GM21528 (cell line): ENCODE measurements at regions not wholly inside any gene's neighbourhood (a gene's known extent, or its start where the extent isn't known, plus 50 kb on each side); places are given as distances from the start of the nearest gene placed in this dataset.
"Not testable (repeated sequence)": the region's sequence is repeated elsewhere in the genome, so short reads cannot be mapped to it uniquely, and the experiment has no call there.

Source experiments
- ATAC-seq: cut with Tn5 transposase; IDR thresholded peaks from one replicate; pipeline ENCODE4 v1.9.1; 2021; ENCODE audit warnings: mild to moderate bottlenecking, moderate library complexity; ENCODE audit not compliant: unreplicated experiment, low FRiP score

DNA sequence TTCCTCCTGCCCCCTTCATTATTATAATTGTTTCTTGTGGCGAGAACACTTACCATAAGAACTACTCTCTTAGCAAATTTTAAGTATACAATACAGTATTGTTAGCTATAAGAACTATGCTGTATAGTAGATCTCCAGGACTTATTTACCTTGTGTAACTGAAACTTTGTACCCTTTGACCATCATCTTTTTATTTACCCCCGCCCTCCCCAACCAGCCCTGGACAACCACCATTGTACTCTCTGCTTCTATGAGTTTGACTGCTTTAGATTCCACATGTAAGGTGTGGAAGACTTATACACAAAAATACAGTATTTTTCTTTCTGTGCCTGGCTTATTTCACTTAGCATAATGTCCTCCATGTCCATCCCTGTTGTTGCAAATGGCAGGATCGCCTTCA lies 161.1 kb downstream of the PHF8 start:
- ATAC-seq = no peak

DNA sequence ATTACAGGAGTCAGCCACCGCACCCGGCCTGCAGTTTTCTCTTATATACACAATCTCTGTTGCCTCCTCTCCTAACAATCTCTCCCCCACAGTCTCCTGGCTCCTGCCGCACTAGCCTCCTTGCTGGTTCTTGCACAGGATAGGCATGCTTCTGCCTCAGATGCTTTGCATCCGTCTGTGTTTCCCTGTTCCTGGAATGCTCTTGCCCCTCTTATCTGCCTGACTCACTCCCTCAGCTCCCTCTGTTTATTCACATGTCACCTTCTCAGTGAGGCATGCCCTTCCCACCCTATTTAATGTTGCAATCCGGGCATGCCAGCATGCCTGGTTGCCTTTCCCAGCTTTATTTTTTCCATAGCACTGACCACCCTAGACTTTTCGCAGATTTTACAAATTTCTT lies 161.9 kb downstream of the PHF8 start:
- no peak for ATAC-seq

DNA sequence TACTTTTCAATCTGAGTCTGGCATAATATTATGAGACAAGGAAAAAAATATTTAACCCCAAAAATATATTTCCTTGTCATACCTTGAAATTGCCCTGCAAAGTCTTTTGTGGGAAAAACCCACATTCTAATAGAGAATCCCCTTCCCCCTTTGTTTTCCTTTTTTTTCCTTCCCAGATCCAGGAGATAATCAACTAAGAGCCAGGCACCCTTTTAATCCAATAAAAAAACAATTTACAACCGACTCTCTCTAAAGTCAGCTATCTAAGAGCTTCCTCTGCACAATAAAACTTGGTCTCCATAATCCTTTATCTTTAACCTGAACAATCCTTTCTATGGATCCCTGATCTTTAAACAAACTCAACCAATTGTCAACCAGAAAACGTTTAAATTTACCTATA lies 163.5 kb downstream of the PHF8 start:
- ATAC-seq = not testable (repeated sequence)

DNA sequence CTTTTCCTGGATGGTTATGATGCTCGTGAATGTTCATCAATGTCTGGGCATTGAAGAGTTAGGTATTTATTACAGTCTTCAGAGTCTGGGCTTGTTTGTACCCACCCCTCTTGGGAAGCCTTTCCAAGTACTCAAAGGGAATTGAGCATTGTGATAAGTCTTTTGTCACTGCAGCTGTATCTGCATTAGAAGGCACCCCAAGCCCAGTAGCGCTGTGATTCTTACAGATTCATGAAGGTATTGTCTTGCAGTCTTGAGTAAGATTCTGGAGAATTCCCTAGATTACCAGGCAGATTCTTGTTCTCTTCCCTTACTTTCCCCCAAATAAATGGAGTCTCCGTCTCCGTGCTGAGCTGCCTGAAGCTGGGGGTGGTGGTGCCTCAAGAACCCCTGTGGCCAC lies 173.4 kb upstream of the HUWE1 start:
- ATAC-seq = no peak

DNA sequence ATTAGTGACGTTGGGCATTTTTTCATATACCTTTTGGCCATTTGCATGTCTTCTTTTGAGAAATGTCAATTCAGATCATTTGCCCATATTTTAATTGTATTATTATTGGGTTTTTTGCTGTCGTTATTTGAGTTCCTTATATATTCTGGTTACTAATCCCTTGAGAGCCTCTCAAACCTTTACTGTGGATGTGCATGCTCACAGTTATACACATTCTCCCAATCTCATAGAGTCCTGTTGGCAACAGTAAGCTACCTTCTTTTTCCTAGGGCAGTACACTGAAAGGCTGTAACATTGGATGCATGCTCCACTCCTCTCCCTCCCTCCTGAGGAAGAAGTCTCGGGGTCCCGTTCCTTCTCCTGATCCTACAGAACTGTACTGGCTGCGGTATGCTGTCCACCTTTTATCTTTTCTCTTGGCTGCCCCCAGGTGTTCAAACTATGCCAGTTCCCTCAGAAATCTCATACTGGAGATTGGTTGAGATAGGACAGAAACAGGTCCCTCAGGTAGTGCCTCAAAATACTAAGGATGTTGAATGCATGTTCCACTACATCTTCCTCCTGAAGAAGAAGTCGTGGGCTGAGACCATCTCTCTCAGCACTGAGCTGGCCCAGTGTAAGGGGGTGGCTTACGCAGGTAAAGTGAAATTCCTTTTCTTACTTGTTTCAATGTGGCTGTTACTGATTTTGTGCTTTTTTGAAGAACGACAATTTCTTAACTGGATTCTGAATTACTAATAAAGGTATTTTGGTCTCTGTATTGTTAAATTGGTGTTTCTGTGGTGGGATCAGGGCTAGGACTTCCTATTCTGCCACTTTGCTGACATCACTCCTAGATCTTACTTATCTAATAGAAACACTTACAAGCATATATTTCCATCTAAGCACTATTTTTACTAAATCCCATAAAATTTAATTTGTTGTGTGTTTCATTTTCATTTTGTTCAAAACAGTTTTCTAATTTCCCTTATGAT lies 145.4 kb upstream of the HUWE1 start:
- ATAC-seq = peak; percentile 68

DNA sequence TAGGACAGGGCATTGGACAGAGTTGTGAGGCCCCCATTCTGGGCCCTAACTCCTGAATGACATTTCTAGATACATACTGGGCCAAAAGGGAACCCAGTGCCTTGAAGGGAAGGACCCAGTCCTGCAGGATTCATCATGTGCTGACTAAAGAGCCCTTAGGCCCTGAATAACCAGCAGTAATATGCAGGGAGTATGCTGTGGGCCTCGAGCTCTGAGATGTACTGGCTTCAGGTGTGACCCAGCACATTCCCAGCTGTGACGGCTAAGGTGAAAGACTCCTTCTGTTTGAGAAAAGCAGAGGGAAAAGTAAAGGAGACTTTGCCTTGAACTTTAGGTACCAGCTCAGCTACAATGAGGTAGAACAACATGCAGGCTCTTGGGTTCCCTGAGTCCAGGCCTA lies 138.2 kb upstream of the HUWE1 start:
- no peak for ATAC-seq

DNA sequence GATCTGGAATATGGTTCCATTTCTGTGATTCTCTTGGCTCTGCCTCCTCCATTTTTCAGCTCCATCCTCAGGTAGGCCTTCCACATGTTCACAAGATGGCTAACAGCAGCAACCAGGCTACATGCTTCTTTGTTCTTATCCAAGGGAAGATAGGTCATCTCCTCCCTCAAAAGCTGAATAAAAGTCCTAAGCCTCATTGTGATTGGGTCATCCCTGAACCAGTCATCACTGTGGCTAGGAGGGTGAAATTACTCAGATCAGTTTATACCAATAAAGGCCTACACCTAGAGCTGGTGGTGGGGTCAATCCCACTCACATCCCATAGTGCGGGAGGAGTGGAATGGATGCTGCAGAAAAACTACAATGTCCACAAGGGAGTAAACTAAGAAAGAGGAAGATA lies 131.6 kb upstream of the HUWE1 start:
- not testable (repeated sequence) for ATAC-seq

DNA sequence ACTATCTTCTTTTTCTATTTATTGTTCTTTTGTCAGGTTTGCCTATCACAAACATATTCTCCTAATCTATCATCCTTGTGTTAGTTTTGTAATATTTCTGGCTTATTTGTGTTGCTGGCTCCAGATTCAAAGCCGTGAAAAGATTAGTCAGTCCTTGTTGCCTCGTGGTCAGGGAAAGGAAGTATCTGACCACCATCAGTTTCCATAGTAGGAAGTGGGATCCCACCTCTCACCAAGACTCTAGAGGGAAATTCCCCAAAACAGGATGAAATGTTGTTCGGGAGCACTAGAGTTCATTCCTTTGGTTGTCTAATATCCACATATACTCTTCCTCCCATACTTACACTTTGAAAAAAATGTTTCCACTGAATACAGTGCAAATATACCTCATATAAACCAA lies 131.0 kb upstream of the HUWE1 start:
- no peak for ATAC-seq

DNA sequence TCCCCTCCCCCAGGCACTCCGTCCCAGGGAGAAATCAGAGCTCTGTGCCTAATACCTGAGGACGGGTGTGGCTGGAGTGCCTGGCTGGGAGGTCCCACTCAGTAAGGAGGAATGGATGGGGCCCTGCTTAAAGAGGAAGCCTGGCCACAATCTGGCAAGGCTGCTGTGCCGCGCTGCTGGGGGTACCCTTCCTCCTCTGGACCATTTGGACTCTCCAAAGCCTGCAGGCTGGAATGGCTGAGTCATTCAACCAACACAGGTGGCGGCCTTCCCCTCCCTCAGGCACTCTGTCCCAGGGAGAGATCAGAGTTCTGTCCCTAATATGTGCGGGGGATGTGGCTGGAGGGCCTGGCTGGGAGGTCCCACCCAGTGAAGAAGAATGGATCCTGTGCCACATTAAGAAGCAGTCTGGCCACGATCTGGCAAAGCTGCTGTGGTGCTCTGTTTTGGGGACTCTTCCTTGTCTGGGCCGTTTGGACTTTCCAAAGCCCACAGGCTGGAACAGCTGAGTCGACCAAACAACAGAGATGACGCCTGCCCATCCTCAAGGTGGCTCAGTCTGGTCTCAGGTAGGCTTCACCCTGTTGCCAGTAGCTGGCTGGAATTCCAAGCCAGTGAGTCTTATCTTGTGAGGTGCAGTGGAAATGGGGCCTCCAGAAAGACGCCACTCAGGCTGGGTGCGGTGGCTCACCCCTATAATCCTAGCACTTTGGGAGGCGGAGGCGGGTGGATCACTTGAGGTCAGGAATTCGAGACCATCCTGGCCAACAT lies 127.3 kb upstream of the HUWE1 start:
- ATAC-seq = no peak

DNA sequence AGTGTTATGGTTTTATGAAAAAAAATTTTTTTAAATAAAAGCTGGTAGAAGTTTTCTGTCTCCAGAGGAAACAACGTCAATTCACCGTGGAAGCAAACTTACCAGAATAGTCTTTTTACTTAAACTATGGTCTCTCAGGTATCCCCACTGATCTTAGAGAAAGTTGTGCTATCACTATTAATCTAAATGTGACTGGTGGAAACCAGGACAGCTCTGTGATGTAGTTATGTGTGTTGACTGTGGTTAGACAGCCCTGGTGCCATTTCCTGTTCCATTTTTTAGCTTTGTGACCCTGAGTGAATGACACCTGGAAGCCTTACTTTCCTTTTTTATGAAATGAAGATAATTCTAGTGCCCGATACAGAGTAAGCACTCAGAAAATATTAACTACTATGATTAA lies 111.8 kb upstream of the HUWE1 start:
- no peak for ATAC-seq

DNA sequence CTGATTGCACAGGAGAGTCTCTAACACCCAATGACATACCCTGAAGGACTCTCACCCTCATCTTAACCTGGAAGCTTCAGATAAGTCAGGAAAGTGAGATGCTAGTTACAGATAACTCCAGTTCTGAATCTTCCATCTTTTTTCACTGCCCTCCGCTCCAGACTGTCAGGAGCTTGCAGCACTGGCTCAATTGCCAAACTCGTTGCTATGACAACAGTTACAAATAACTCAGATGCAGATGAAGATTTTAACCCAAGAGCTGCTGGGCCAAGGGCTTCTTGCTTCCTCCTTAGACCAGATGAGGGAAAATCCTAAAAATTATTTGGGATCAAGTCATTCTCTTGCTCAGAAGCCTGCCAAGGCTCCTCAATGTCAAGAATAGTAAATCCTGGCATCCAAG lies 109.1 kb upstream of the HUWE1 start:
- no peak for ATAC-seq

DNA sequence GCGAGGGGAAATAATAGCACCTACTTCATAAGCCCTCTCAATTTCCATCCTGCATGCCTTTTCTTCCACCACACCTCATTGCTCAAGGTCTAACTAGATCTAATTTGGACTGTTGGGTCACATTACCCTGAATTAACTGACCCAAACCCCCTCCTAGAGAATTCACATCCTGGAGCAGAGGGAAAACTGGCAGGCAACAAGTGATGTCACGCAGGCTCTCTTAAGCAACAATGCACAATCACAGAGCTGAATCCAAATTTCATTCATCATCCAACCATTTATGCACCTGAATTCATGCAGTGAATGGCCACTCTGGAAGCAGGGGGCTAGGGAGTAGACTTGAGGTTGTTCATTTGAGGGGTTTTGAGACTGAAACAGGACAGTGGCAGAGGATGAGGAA lies 107.7 kb upstream of the HUWE1 start:
- ATAC-seq = no peak

DNA sequence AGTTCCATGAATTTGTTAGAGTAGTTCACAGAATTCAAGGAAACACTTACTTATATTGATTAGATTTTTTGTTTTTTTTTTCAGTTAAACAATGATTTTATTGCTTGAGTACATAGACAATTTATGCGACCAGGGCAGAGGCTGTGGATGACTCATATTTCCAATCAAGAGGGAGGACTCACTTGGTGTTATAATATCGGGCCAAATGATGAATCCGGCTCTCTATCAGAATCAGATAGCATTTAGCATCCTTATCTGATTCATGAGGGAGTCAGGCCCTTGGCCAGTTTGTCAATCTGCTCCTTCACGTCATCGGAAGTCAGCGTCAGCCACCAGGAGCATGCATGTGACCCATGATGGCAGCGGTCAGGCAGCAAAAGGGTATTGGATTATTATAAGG lies 82.3 kb upstream of the HUWE1 start:
- ATAC-seq = no peak

DNA sequence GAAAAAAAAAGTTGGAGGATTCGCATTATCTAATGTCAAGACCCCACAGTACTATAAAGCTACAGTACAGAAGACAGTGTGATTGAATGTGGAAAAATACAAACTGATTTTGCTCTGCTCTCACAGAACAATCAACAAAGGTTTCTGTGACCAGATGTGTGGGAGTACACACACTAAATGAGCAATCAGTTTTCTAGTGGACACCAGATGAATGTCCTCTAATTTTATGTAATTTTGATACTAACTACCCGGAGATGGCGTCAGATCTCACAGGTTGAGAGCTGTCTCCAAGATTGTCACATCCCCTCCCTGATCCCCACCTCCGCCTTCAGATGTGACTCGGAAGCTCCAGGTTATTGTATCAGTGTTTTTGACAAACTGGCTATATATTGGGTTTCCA lies 81.9 kb upstream of the HUWE1 start:
- no peak for ATAC-seq

DNA sequence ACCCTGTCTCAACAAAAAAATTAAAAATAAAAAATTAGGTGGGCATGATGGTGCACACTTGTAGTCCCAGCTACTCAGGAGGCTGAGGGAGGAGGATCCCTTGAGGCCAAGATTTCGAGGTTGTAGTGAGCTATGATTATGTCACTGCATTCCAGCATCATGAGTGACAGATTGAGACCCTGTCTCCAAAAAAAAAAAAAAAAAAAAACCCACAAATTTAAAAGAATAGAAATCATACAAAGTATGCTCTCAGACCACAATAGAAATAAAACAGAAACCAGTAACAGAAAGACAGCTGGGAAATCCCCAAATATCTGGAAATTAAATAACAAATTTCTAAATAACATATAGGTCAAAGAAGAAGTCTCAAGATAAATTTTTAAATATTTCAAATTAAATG lies 81.0 kb upstream of the HUWE1 start:
- ATAC-seq = no peak

DNA sequence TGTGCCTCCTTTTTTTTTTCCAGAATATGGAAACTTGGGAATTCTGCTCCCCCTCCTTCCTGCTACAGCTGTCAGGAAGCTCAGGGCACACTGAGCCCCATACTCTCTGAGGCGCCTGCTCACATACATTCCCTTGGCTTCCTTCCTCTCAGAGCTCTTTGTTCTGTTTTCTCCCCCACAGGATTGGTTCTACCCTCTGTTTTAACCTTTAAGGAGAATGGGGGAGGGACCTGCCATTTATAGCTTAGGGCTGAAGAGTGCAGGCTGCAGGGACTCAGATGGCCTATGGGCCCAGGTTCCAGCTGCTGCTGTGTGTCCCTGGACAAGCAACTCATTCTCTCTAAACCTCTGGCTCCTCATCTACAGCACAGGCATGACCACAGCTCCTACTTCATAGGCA lies 70.7 kb upstream of the HUWE1 start:
- ATAC-seq = not testable (repeated sequence)

DNA sequence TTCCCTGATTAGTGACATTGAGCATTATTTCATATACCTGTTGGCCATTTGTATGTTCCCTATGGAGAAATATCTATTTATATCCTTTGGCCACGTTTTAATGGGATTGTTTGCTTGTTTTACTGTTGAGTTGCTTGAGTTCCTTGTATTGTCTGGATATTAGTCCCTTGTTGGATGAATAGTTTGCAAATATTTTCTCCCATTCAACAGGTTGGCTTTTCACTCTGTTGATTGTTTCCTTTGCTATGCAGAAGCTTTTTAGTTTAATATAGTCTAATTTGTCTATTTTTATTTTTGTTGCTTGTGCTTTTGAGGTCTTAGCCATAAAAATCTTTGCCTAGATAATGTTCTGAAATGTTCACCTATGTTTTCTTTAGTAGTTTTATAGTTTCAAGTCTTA lies 60.2 kb upstream of the HUWE1 start:
- ATAC-seq = no peak

DNA sequence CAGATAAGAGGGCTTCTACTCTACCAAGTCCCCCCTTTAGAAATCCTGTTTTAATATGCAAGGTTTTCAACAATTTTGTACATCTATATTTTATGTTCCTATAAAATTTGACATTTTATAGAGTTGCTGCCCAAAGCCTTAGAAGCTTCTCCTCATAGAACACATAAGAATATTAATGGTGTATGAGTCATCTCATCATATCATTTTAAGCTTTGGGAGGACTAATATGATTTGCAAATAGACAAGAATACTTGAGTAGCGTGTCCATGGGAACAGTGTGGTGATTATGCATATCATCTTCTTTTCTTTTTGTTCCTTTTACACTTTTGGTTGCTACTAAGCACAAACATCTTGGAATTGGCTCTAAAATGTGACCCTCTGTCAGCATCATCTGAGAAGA lies 56.7 kb upstream of the HUWE1 start:
- ATAC-seq = no peak

DNA sequence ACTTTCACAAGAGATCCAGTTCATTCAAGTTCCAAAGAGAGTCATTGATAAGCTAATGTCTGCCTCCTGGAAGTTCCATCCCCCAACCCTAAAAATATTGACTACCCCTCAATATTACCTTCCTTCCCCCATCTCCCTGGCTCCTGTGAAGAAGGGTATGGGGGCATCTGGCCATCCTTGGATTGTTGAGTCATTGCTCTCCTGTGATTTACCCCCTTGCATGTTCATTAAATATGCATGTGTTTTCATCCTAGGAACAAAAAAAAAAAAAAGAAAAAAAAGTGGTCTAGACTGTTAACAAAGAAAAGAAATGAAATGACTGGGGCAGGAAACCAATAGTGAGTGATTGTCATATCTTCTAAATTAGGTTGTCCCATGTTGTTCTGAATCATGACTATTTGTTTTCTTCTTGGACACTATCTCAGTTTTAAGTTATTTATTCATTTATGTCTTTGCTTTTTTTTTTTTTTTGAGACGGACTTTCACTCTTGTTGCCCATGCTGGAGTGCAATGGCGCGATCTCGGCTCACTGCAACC lies 51.9 kb upstream of the HUWE1 start:
- ATAC-seq = no peak
